ENCODE measurements at regions not wholly inside any gene's neighbourhood (a gene's known extent, or its start where the extent isn't known, plus 50 kb on each side); places are given as distances from the start of the nearest gene placed in this dataset.
"Not testable (repeated sequence)": the region's sequence is repeated elsewhere in the genome, so short reads cannot be mapped to it uniquely, and the experiment has no call there.

GRCh38 chr14:106679776-106680175 lies 1153.4 kb downstream of the TMEM121 start:
- no peak overlapping the region for H3K4me3 ChIP-seq (ENCODE audit: low read length)
- no peak for DNase-seq (ENCODE audit: low read depth, low spot score)

GRCh38 chr14:106681161-106681560 lies 1154.8 kb downstream of the TMEM121 start:
- no peak for DNase-seq (ENCODE audit: low read depth, low spot score)

GRCh38 chr14:106681568-106681967 lies 1155.2 kb downstream of the TMEM121 start:
- no peak for DNase-seq (ENCODE audit: low read depth, low spot score)

More at GRCh38 chr14:106681161-106681560, 1154.8 kb downstream of the TMEM121 start:
- H3K4me3 ChIP-seq (ENCODE audit: low read length), result no peak overlapping the region

GRCh38 chr14:106683631-106684030 lies 1157.2 kb downstream of the TMEM121 start:
- H3K4me3 ChIP-seq (ENCODE audit: low read length), result no peak overlapping the region
- no peak for DNase-seq (ENCODE audit: low read depth, low spot score)

More at GRCh38 chr14:106681568-106681967, 1155.2 kb downstream of the TMEM121 start:
- no peak overlapping the region for H3K4me3 ChIP-seq (ENCODE audit: low read length)

- no peak overlapping the region for H3K4me3 ChIP-seq (ENCODE audit: low read length)
- DNase-seq (ENCODE audit: low read depth, low spot score), result no peak
Observed at GRCh38 chr14:106686533-106686932, 1160.2 kb downstream of the TMEM121 start.

- DNase-seq (ENCODE audit: low read depth, low spot score), result no peak
- H3K4me3 ChIP-seq (ENCODE audit: low read length), result no peak overlapping the region
Observed at GRCh38 chr14:106690333-106690891, 1164.0 kb downstream of the TMEM121 start.

- peak; percentile 53 for DNase-seq (ENCODE audit: low read depth, low spot score)
- no peak overlapping the region for H3K4me3 ChIP-seq (ENCODE audit: low read length)
Observed at GRCh38 chr14:106691601-106692291, 1165.4 kb downstream of the TMEM121 start.

GRCh38 chr14:106694638-106695393 lies 1168.4 kb downstream of the TMEM121 start:
- DNase-seq (ENCODE audit: low read depth, low spot score), result no peak
- no peak overlapping the region for H3K4me3 ChIP-seq (ENCODE audit: low read length)

GRCh38 chr14:106698620-106699267 lies 1172.4 kb downstream of the TMEM121 start:
- DNase-seq (ENCODE audit: low read depth, low spot score), result peak; percentile 66
- H3K4me3 ChIP-seq (ENCODE audit: low read length), result peak overlapping the region; percentile 29

GRCh38 chr14:106703651-106704050 lies 1177.3 kb downstream of the TMEM121 start:
- DNase-seq (ENCODE audit: low read depth, low spot score); H3K4me3 ChIP-seq (ENCODE audit: low read length): not testable (repeated sequence)

- not testable (repeated sequence) for H3K4me3 ChIP-seq (ENCODE audit: low read length); DNase-seq (ENCODE audit: low read depth, low spot score)
Observed at GRCh38 chr14:106706488-106706887, 1180.1 kb downstream of the TMEM121 start.

- not testable (repeated sequence) for H3K4me3 ChIP-seq (ENCODE audit: low read length); DNase-seq (ENCODE audit: low read depth, low spot score)
Observed at GRCh38 chr14:106710187-106710586, 1183.8 kb downstream of the TMEM121 start.

GRCh38 chr14:106712513-106712912 lies 1186.1 kb downstream of the TMEM121 start:
- not testable (repeated sequence) for H3K4me3 ChIP-seq (ENCODE audit: low read length); DNase-seq (ENCODE audit: low read depth, low spot score)

- H3K4me3 ChIP-seq (ENCODE audit: low read length), result not testable (repeated sequence)
- DNase-seq (ENCODE audit: low read depth, low spot score), result peak; percentile 48
Observed at GRCh38 chr14:106714446-106715428, 1188.4 kb downstream of the TMEM121 start.

GRCh38 chr14:106717544-106717943 lies 1191.2 kb downstream of the TMEM121 start:
- not testable (repeated sequence) for H3K4me3 ChIP-seq (ENCODE audit: low read length); DNase-seq (ENCODE audit: low read depth, low spot score)

GRCh38 chr14:106719880-106720279 lies 1193.5 kb downstream of the TMEM121 start:
- DNase-seq (ENCODE audit: low read depth, low spot score), result peak; percentile 94
- not testable (repeated sequence) for H3K4me3 ChIP-seq (ENCODE audit: low read length)

GRCh38 chr14:106721926-106722325 lies 1195.5 kb downstream of the TMEM121 start:
- H3K4me3 ChIP-seq (ENCODE audit: low read length); DNase-seq (ENCODE audit: low read depth, low spot score): not testable (repeated sequence)

Measured in Jurkat, Clone E6-1 (cell line).